HepG2 (cell line): ENCODE measurements at regions not wholly inside any gene's neighbourhood (a gene's known extent, or its start where the extent isn't known, plus 50 kb on each side); places are given as distances from the start of the nearest gene placed in this dataset.

Experiments
- ATAC-seq: fragments of 200-7000 bp; cut with Tn5 transposase; 3 replicates; pipeline ENCODE4 v1.9.1; 2020; ENCODE audit warnings: mild to moderate bottlenecking, moderate library complexity
- BruUV-seq: library from RNA; stranded (reverse); fragments of 400-500 nt; replicated peaks from 2 replicates; lab custom pipeline; 2021; lab: Mats Ljungman, UMichigan
- CTCF ChIA-PET: fragments of 300-600 bp; formaldehyde crosslinking; extraction: SDS; loops from one replicate; lab custom pipeline; 2021; ENCODE audit warnings: low total read pairs, inconsistent platforms, low intra/inter-chr PET ratio; lab: Yijun Ruan, JAX
- POLR2A ChIA-PET: fragments of 350-600 bp; sonication (Branson Sonifier 250); formaldehyde crosslinking; loops from one replicate; lab custom pipeline; 2020; ENCODE audit warnings: antibody characterized with exemption, inconsistent platforms; lab: Yijun Ruan, JAX
- DNase-seq: peaks from one replicate; pipeline ENCODE4 v3.0.0-alpha.2; 2015; ENCODE audit warnings: low spot score
- FAIRE-seq: peaks from 3 replicates; lab custom pipeline; 2011; peaks lifted over from hg19 to GRCh38; lab: Jason Lieb, UNC
- H2AFZ ChIP-seq: one replicate; pipeline ENCODE4 v1.6.1; 2011; ENCODE audit warnings: low read length, inconsistent platforms
- H3K27ac ChIP-seq: fragments of 300-600 bp; 3 replicates; pipeline ENCODE4 v1.8.0; 2011; ENCODE audit warnings: mixed run types, mild to moderate bottlenecking, mixed read lengths, low read length, inconsistent platforms; ENCODE audit not compliant: insufficient read depth; ENCODE audit errors: extremely low read length
- H3K27me3 ChIP-seq, 2 experiments: fragments of 200-600 bp in 1 of 2; 2 replicates in 1 of 2; 3 replicates in 1 of 2; pipeline versions ENCODE4 v1.6.0 to v1.8.0; 2011; ENCODE audit warnings: low read length in 2 of 2, mild to moderate bottlenecking in 2 of 2, moderate library complexity in 2 of 2, inconsistent platforms in 1 of 2; ENCODE audit not compliant: insufficient read depth in 2 of 2, control insufficient read depth in 1 of 2
- H3K36me3 ChIP-seq, 2 experiments: fragments of 200-600 bp in 1 of 2; replicated peaks in 1 of 2; 2 replicates in 1 of 2; 3 replicates in 1 of 2; pipeline versions ENCODE4 v1.5.1 to v1.8.0; 2011; ENCODE audit warnings: low read length in 2 of 2, inconsistent platforms in 1 of 2; ENCODE audit not compliant: insufficient read depth in 2 of 2, control insufficient read depth in 1 of 2
- H3K4me1 ChIP-seq: 2 replicates; pipeline ENCODE4 v1.5.1; 2012; ENCODE audit warnings: low read length, inconsistent platforms; ENCODE audit not compliant: insufficient read depth
- H3K4me2 ChIP-seq: 2 replicates; pipeline ENCODE4 v1.6.0; 2011; ENCODE audit warnings: low read depth, low read length, inconsistent platforms
- H3K4me3 ChIP-seq, 3 experiments: fragments of 200-600 bp in 1 of 3; sonication (generic), shearing (Covaris generic) in 1 of 3; replicated peaks in 1 of 3; 2 replicates each; pipeline ENCODE4 v1.5.1; 2011 to 2016; ENCODE audit warnings: low read length in 3 of 3, inconsistent platforms in 2 of 3, low read depth in 2 of 3, mild to moderate bottlenecking in 2 of 3, control low read depth in 1 of 3, mixed read lengths in 1 of 3; ENCODE audit not compliant: insufficient read depth in 1 of 3
- H3K79me2 ChIP-seq: one replicate; pipeline ENCODE4 v1.6.1; 2011; ENCODE audit warnings: low read length, inconsistent platforms; ENCODE audit not compliant: insufficient read depth
- H3K9ac ChIP-seq: 2 replicates; pipeline ENCODE4 v1.6.0; 2011; ENCODE audit warnings: mild to moderate bottlenecking, low read depth, low read length, inconsistent platforms; ENCODE audit not compliant: insufficient read depth
- H3K9me3 ChIP-seq: 2 replicates; pipeline ENCODE4 v1.5.1; 2012; ENCODE audit warnings: mild to moderate bottlenecking, low read length
- H4K20me1 ChIP-seq: 2 replicates; pipeline ENCODE4 v1.6.0; 2011; ENCODE audit warnings: inconsistent platforms, mild to moderate bottlenecking, low read length, moderate library complexity; ENCODE audit not compliant: insufficient read depth
- ADNP ChIP-seq: sonication (generic); formaldehyde crosslinking; IDR thresholded peaks from 2 replicates; pipeline ENCODE4 v1.4.0; 2020; ENCODE audit warnings: missing genetic modification reagents
- ASH2L ChIP-seq: fragments of 300-600, 200-600 bp; sonication (generic); IDR thresholded peaks from 2 replicates; pipeline ENCODE4 v1.7.0; 2017; ENCODE audit warnings: low read depth, mild to moderate bottlenecking, moderate library complexity, mixed read lengths, low read length; ENCODE audit not compliant: insufficient read length
- ATF6 ChIP-seq: sonication (generic); formaldehyde crosslinking; conservative IDR thresholded peaks from 2 replicates; pipeline ENCODE4 v1.4.0; 2020; ENCODE audit warnings: missing genetic modification reagents
- CREB3 ChIP-seq: sonication (generic); formaldehyde crosslinking; IDR thresholded peaks from 2 replicates; pipeline ENCODE4 v1.5.0; 2020; ENCODE audit warnings: missing genetic modification reagents
- DR1 ChIP-seq: sonication (generic); formaldehyde crosslinking; IDR thresholded peaks from 2 replicates; pipeline ENCODE4 v1.8.0; 2021; ENCODE audit warnings: mild to moderate bottlenecking, missing genetic modification reagents, inconsistent platforms
- FOXC1 ChIP-seq: sonication (generic); formaldehyde crosslinking; IDR thresholded peaks from 2 replicates; pipeline ENCODE4 v1.8.0; 2022; ENCODE audit warnings: mild to moderate bottlenecking, missing genetic modification reagents, borderline replicate concordance
- HCFC1 ChIP-seq: fragments of 150-350 bp; IDR thresholded peaks from 2 replicates; pipeline ENCODE4 v1.6.1; 2014; ENCODE audit warnings: low read depth, low read length
- KLF6 ChIP-seq: IDR thresholded peaks from 2 replicates; pipeline ENCODE4 v1.8.0; 2016; ENCODE audit warnings: missing biosample characterization, missing genetic modification reagents
- MED1 ChIP-seq: sonication (generic); formaldehyde crosslinking; IDR thresholded peaks from 2 replicates; pipeline ENCODE4 v1.4.0; 2020; ENCODE audit warnings: missing genetic modification reagents
- MIER3 ChIP-seq: IDR thresholded peaks from 2 replicates; pipeline ENCODE4 v1.6.1; 2016; ENCODE audit warnings: missing compliant biosample characterization, borderline replicate concordance
- TEAD2 ChIP-seq: sonication (generic); formaldehyde crosslinking; IDR thresholded peaks from 2 replicates; pipeline ENCODE4 v1.9.0; 2021; ENCODE audit warnings: missing genetic modification reagents
- ZBTB37 ChIP-seq: sonication (generic); formaldehyde crosslinking; IDR thresholded peaks from 2 replicates; pipeline ENCODE4 v1.4.0; 2020; ENCODE audit warnings: mild to moderate bottlenecking, missing genetic modification reagents
- ZBTB4 ChIP-seq: sonication (generic); formaldehyde crosslinking; IDR thresholded peaks from 2 replicates; pipeline ENCODE4 v1.4.0; 2020; ENCODE audit warnings: missing genetic modification reagents, mild to moderate bottlenecking, borderline replicate concordance
- ZBTB49 ChIP-seq: sonication (generic); formaldehyde crosslinking; IDR thresholded peaks from 2 replicates; pipeline ENCODE4 v1.4.0; 2020; ENCODE audit warnings: missing genetic modification reagents, borderline replicate concordance
- ZFY ChIP-seq: sonication (generic); formaldehyde crosslinking; IDR thresholded peaks from 2 replicates; pipeline ENCODE4 v1.4.0; 2020; ENCODE audit warnings: missing genetic modification reagents
- ZNF24 ChIP-seq: fragments of 450-650 bp; IDR thresholded peaks from 2 replicates; pipeline ENCODE4 v1.6.1; 2017; ENCODE audit warnings: antibody characterized with exemption, mild to moderate bottlenecking
- ZNF264 ChIP-seq: sonication (generic); formaldehyde crosslinking; IDR thresholded peaks from 2 replicates; pipeline ENCODE4 v1.4.0; 2020; ENCODE audit warnings: missing genetic modification reagents
- WGBS: methylation state at CpG from one replicate; pipeline ENCODE4 v1.1.6; 2017; ENCODE audit warnings: low lambda C conversion rate; 5-methylcytosine and 5-hydroxymethylcytosine counted together
- in situ Hi-C: cut with HindIII; loops from 2 replicates; pipeline ENCODE4 v1.10.0; 2017; ENCODE audit warnings: low pct_unique_long_range_greater_than_20kb; ENCODE audit not compliant: extremely low pct_ligation_motif_present
- intact Hi-C: fragments of 100-400 bp; cut with micrococcal nuclease; formaldehyde crosslinking; loops from one replicate; pipeline ENCODE4 v1.10.0; 2022; ENCODE audit not compliant: unreplicated experiment

- H4K20me1 ChIP-seq: no peaks in the 10 kb centered on the region
- no peak overlapping the region for H3K4me2 ChIP-seq
- H3K9ac ChIP-seq: no peak overlapping the region
- H3K4me1 ChIP-seq: no peaks in the 10 kb centered on the region
- CTCF ChIA-PET: no interaction called here
- H2AFZ ChIP-seq: no peak overlapping the region
- H3K27ac ChIP-seq: no peak overlapping the region
- intact Hi-C loops: no loop called here
- no peaks in the 10 kb centered on the region for H3K36me3 ChIP-seq
- 29% methylated on average over 8 of the region's 8 CpGs for WGBS
- ATAC-seq: no peak
- no peaks in the 10 kb centered on the region for H3K27me3 ChIP-seq
- in situ Hi-C loops: no loop called here
- POLR2A ChIA-PET: no interaction called here
- no TSS peak for BruUV-seq
- no peaks in the 10 kb centered on the region for H3K79me2 ChIP-seq
- H3K9me3 ChIP-seq: peaks cover 8% of the 10 kb centered on the region; the same call in 1 of the 2 replicates
- no peak for FAIRE-seq
- DNase-seq: no peak
- H3K4me3 ChIP-seq: no peak overlapping the region
- no peak for TF ChIP-seq CREB3 (CRISPR knock-in tag)
- no peak for TF ChIP-seq FOXC1
- no peak for TF ChIP-seq ZBTB49 (CRISPR knock-in tag)
- TF ChIP-seq ASH2L: no peak
- no peak for TF ChIP-seq ZFY (CRISPR knock-in tag)
- no peak for TF ChIP-seq MIER3
- TF ChIP-seq ATF6 (CRISPR knock-in tag): no peak
- TF ChIP-seq ZNF24: no peak
- TF ChIP-seq TEAD2: no peak
- no peak for TF ChIP-seq MED1 (CRISPR knock-in tag)
- no peak for TF ChIP-seq ZNF264
- TF ChIP-seq DR1 (CRISPR knock-in tag): no peak
- no peak for TF ChIP-seq ZBTB4 (CRISPR knock-in tag)
- no peak for TF ChIP-seq ADNP
- no peak for TF ChIP-seq KLF6 (CRISPR knock-in tag)
- no peak for TF ChIP-seq HCFC1
- no peak for TF ChIP-seq ZBTB37 (CRISPR knock-in tag)
Observed at GRCh38 chr5:25415970-25416369, 771.2 kb upstream of the CDH10 start.
